CD4-positive, alpha-beta T cell (primary cell): ENCODE measurements at regions not wholly inside any gene's neighbourhood (a gene's known extent, or its start where the extent isn't known, plus 50 kb on each side); places are given as distances from the start of the nearest gene placed in this dataset.

Experiments used
- ATAC-seq: fragments of 200-7000 bp; cut with Tn5 transposase; one replicate; pipeline ENCODE4 v1.10.0; 2022; ENCODE audit warnings: mild to moderate bottlenecking; ENCODE audit not compliant: poor library complexity
- CTCF ChIA-PET: fragments of 350-600 bp; sonication (Branson Sonifier 250); formaldehyde crosslinking; loops from one replicate; lab custom pipeline; 2021; ENCODE audit warnings: antibody characterized with exemption, inconsistent platforms; lab: Charles Lee
- POLR2A ChIA-PET: fragments of 350-600 bp; sonication (Branson Sonifier 250); formaldehyde crosslinking; loops from one replicate; lab custom pipeline; 2021; ENCODE audit warnings: antibody characterized with exemption, inconsistent platforms; lab: Charles Lee
- DNase-seq, 14 experiments: peaks; one replicate each; pipeline ENCODE4 v3.0.0-alpha.2; 2013 to 2020; ENCODE audit warnings: mixed read lengths in 2 of 14
- H3K27ac ChIP-seq, 2 donors: one replicate each; pipeline versions ENCODE4 v1.5.1 to v1.7.0; 2013; ENCODE audit warnings: low read length in 2 of 2, low read depth in 1 of 2, mild to moderate bottlenecking in 1 of 2
- H3K27me3 ChIP-seq, 2 experiments: 1 replicate in 1 of 2; 2 replicates in 1 of 2; pipeline versions ENCODE4 v1.6.1 to v1.7.0; 2013; ENCODE audit warnings: low read length in 2 of 2, control low read depth in 1 of 2, mild to moderate bottlenecking in 1 of 2, moderate library complexity in 1 of 2; ENCODE audit not compliant: insufficient read depth in 2 of 2, control insufficient read depth in 1 of 2
- H3K36me3 ChIP-seq: one replicate; pipeline ENCODE4 v1.6.1; 2013; ENCODE audit warnings: low read length, control low read depth; ENCODE audit not compliant: insufficient read depth
- H3K4me1 ChIP-seq: one replicate; pipeline ENCODE4 v1.6.1; 2013; ENCODE audit warnings: low read length, control low read depth; ENCODE audit not compliant: insufficient read depth
- H3K4me3 ChIP-seq: one replicate; pipeline ENCODE4 v1.5.1; 2013; ENCODE audit warnings: mild to moderate bottlenecking, low read length, moderate library complexity
- H3K9me3 ChIP-seq, 2 experiments: 1 replicate in 1 of 2; 2 replicates in 1 of 2; pipeline versions ENCODE4 v1.6.1 to v1.7.0; 2013; ENCODE audit warnings: low read length in 2 of 2, mild to moderate bottlenecking in 2 of 2, control low read depth in 1 of 2, moderate library complexity in 1 of 2; ENCODE audit not compliant: control insufficient read depth in 1 of 2, insufficient read depth in 1 of 2
- H3K27ac Mint-ChIP-seq: one replicate; pipeline ENCODE4 v1.8.0; 2020; ENCODE audit warnings: mixed read lengths
- H3K27me3 Mint-ChIP-seq: one replicate; pipeline ENCODE4 v1.8.0; 2021; ENCODE audit warnings: mixed read lengths
- H3K36me3 Mint-ChIP-seq: one replicate; pipeline ENCODE4 v1.8.0; 2021; ENCODE audit warnings: low read depth, mixed read lengths
- H3K4me1 Mint-ChIP-seq: one replicate; pipeline ENCODE4 v1.8.0; 2021; ENCODE audit warnings: low read depth, mixed read lengths
- H3K4me3 Mint-ChIP-seq: one replicate; pipeline ENCODE4 v1.8.0; 2020; ENCODE audit warnings: mild to moderate bottlenecking, mixed read lengths
- H3K9me3 Mint-ChIP-seq: one replicate; pipeline ENCODE4 v1.8.0; 2020; ENCODE audit warnings: mixed read lengths
- intact Hi-C, 2 experiments: fragments of 100-400 bp; cut with DNase I in 1 of 2; cut with micrococcal nuclease in 1 of 2; formaldehyde crosslinking; loops; one replicate each; pipeline versions ENCODE4 v1.15.1 to v1.9.0; 2023 to 2025; cut with DNase I, micrococcal nuclease
- TF ChIP-seq, protein P1 (sequence below): fragments of 200-600 bp; IDR thresholded peaks from one replicate; pipeline ENCODE4 v1.8.0; 2022; ENCODE audit warnings: antibody characterized with exemption, mild to moderate bottlenecking

DNA sequence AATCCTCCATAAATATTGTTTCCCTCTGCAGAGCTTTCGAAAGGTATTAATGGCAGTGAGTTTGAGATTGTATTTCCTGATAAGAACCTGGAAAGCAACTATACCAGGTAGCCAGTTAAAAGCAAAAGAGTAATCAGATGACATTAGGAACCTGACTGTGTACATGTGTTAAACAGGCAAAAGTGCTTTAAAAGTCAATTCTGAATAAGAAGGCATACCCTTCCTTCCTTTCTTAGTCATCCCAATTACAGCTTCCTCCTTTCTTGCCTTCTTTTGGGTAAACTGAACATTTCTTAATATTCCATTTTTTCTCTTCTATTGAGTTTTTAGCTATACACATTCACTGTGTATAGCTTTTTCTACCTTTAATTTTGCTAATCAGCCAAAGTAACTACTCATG is 144.7 kb downstream of the ZNF281 start:
- H3K27ac ChIP-seq: no peak overlapping the region
- peaks cover 0 to 2% of the 10 kb centered on the region in 2 experiments for H3K27me3 ChIP-seq
- TF ChIP-seq, protein P1, sequence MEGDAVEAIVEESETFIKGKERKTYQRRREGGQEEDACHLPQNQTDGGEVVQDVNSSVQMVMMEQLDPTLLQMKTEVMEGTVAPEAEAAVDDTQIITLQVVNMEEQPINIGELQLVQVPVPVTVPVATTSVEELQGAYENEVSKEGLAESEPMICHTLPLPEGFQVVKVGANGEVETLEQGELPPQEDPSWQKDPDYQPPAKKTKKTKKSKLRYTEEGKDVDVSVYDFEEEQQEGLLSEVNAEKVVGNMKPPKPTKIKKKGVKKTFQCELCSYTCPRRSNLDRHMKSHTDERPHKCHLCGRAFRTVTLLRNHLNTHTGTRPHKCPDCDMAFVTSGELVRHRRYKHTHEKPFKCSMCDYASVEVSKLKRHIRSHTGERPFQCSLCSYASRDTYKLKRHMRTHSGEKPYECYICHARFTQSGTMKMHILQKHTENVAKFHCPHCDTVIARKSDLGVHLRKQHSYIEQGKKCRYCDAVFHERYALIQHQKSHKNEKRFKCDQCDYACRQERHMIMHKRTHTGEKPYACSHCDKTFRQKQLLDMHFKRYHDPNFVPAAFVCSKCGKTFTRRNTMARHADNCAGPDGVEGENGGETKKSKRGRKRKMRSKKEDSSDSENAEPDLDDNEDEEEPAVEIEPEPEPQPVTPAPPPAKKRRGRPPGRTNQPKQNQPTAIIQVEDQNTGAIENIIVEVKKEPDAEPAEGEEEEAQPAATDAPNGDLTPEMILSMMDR: no peak
- intact Hi-C loops: no loop called here
- Mint-ChIP-seq H3K4me3 (no peak overlapping the region), H3K9me3 (no peaks in the 10 kb centered on the region), H3K27me3 (peaks cover 3% of the 10 kb centered on the region), H3K27ac (no peak overlapping the region), H3K4me1 (no peaks in the 10 kb centered on the region), H3K36me3 (no peaks in the 10 kb centered on the region)
- ChIA-PET CTCF (no interaction called here), POLR2A (no interaction called here)
- no peak overlapping the region for H3K4me3 ChIP-seq
- ATAC-seq (no peak), DNase-seq (no peak)
- H3K4me1 ChIP-seq: no peaks in the 10 kb centered on the region
- H3K36me3 ChIP-seq: no peaks in the 10 kb centered on the region
- H3K9me3 ChIP-seq: no peaks in the 10 kb centered on the region

DNA sequence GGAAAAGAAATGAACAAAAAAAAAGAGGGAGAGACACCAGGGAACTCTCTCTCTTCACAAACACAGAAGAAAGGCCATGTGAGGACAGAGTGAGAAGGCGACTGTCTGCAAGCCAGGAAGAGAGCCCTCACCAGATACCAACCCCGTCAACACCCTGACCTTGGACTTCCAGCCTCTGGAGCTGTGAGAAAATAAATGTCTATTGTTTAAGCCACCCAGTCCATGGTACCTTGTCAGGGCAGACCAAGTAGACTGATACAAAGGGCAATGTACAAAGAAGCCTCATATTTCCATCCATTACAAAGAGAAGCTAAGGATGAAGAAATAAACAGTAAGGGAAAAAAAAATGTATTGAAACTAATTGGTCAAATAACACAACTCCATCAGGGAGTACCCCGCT is 146.6 kb downstream of the ZNF281 start:
- Histone ChIP-seq H3K9me3 (no peaks in the 10 kb centered on the region), H3K27ac (no peak overlapping the region), H3K36me3 (no peaks in the 10 kb centered on the region), H3K27me3 (peaks cover 0 to 2% of the 10 kb centered on the region in 2 experiments), H3K4me1 (no peaks in the 10 kb centered on the region), H3K4me3 (no peak overlapping the region)
- DNase-seq (no peak), ATAC-seq (no peak)
- POLR2A ChIA-PET: interaction anchor here (1.0 kb wide), 1 partner anchor 17 kb away, joined by 3 read pairs; no protein-coding TSS in a partner anchor
- CTCF ChIA-PET: no interaction called here
- Mint-ChIP-seq H3K36me3 (no peaks in the 10 kb centered on the region), H3K4me1 (no peaks in the 10 kb centered on the region), H3K9me3 (no peaks in the 10 kb centered on the region), H3K27ac (no peak overlapping the region), H3K4me3 (no peak overlapping the region), H3K27me3 (peaks cover 3% of the 10 kb centered on the region)
- intact Hi-C loops: no loop called here
- TF ChIP-seq, protein P1: no peak

DNA sequence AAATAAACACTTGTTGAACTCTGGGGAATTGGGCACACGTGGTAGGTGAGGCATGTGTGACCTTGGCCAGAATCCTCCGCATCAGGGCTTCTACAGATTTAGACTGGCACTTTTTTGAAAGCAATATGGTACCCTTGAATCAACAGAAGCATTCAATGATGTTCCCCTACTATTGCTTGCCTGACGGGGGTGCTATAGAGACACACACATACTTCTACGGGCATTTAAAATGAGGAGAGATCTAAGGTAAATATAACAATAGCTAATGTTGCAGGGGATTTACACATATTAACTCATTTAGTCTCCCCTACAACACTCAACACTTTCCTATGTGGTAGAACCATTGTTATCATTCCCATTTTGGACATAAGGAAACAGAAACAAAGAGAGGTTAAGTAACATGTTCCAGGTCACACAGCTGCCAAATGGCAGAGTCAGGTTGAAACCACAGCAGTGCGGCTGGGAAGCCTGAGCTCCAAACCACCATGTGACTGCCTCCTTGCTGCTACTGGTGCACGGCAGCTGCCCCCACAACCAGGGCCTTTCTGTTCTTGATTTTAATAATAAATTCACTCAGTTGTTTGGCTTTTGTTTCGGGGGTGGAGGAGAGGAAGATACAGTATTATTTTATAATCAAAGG is 147.4 kb downstream of the ZNF281 start:
- H3K27ac Mint-ChIP-seq: no peak overlapping the region
- H3K9me3 Mint-ChIP-seq: no peaks in the 10 kb centered on the region

More for the DNA sequence above, 147.4 kb downstream of the ZNF281 start:
- H3K27ac ChIP-seq: no peak overlapping the region
- Mint-ChIP-seq H3K36me3 (no peaks in the 10 kb centered on the region), H3K27me3 (peaks cover 3% of the 10 kb centered on the region), H3K4me1 (no peaks in the 10 kb centered on the region), H3K4me3 (no peak overlapping the region)
- no peaks in the 10 kb centered on the region for H3K4me1 ChIP-seq
- intact Hi-C loops: no loop called here
- TF ChIP-seq, protein P1: no peak
- H3K27me3 ChIP-seq: peaks cover 0 to 2% of the 10 kb centered on the region in 2 experiments
- no peak for ATAC-seq
- H3K9me3 ChIP-seq: no peaks in the 10 kb centered on the region
- H3K4me3 ChIP-seq: no peak overlapping the region
- CTCF ChIA-PET: no interaction called here
- DNase-seq: no peak
- POLR2A ChIA-PET: no interaction called here
- no peaks in the 10 kb centered on the region for H3K36me3 ChIP-seq
